K562 (cell line): ENCODE measurements at regions not wholly inside any gene's neighbourhood (a gene's known extent, or its start where the extent isn't known, plus 50 kb on each side); places are given as distances from the start of the nearest gene placed in this dataset.

Source experiments
- ATAC-seq: fragments of 200-7000 bp; cut with Tn5 transposase; 3 replicates; pipeline ENCODE4 v1.9.1; 2020; ENCODE audit warnings: moderate library complexity
- BruUV-seq: library from RNA; stranded (reverse); fragments of 400-500 nt; replicated peaks from 2 replicates; lab custom pipeline; 2021; lab: Mats Ljungman, UMichigan
- CTCF ChIA-PET: fragments of 300-600 bp; formaldehyde crosslinking; extraction: SDS; loops from one replicate; lab custom pipeline; 2021; ENCODE audit warnings: low intra/inter-chr PET ratio; lab: Yijun Ruan, JAX
- POLR2A ChIA-PET: fragments of 300-600, 350-650 bp; sonication (Branson Sonifier 250); formaldehyde crosslinking; extraction: SDS; loops from one replicate; lab custom pipeline; 2021; ENCODE audit warnings: antibody characterized with exemption, inconsistent platforms; lab: Yijun Ruan, JAX
- DNase-seq, 4 experiments: peaks; one replicate each; pipeline versions ENCODE4 v3.0.0 to v3.0.0-alpha.2; 2011 to 2018; ENCODE audit warnings: low spot score in 3 of 4, mixed read lengths in 3 of 4; ENCODE audit errors: extremely low read depth in 1 of 4
- FAIRE-seq: peaks from 2 replicates; lab custom pipeline; 2011; peaks lifted over from hg19 to GRCh38; lab: Jason Lieb, UNC
- H2AFZ ChIP-seq: 2 replicates; pipeline ENCODE4 v1.6.0; 2011; ENCODE audit warnings: low read depth, low read length, control low read depth, inconsistent platforms
- H3K27ac ChIP-seq: fragments of 200-600 bp; 3 replicates; pipeline ENCODE4 v1.8.0; 2011; ENCODE audit warnings: low read depth, mild to moderate bottlenecking, control low read depth, inconsistent platforms, low read length, moderate library complexity, mixed read lengths; ENCODE audit errors: extremely low read depth
- H3K27me3 ChIP-seq, 2 experiments: fragments of 300-600 bp in 1 of 2; 2 replicates in 1 of 2; 3 replicates in 1 of 2; pipeline versions ENCODE4 v1.6.0 to v1.8.0; 2011; ENCODE audit warnings: inconsistent platforms in 2 of 2, low read length in 2 of 2, mild to moderate bottlenecking in 1 of 2, mixed read lengths in 1 of 2, moderate library complexity in 1 of 2; ENCODE audit not compliant: control insufficient read depth in 2 of 2, insufficient read depth in 2 of 2
- H3K36me3 ChIP-seq: fragments of 300-600 bp; 3 replicates; pipeline ENCODE4 v1.8.0; 2011; ENCODE audit warnings: mild to moderate bottlenecking, low read length, inconsistent platforms; ENCODE audit not compliant: control insufficient read depth, insufficient read depth
- H3K4me1 ChIP-seq, 2 experiments: fragments of 200-600 bp in 1 of 2; replicated peaks in 1 of 2; 2 replicates in 1 of 2; 3 replicates in 1 of 2; pipeline versions ENCODE4 v1.5.1 to v1.8.0; 2011; ENCODE audit warnings: inconsistent platforms in 2 of 2, low read length in 2 of 2, mild to moderate bottlenecking in 1 of 2, mixed read lengths in 1 of 2, moderate library complexity in 1 of 2; ENCODE audit not compliant: control insufficient read depth in 2 of 2, insufficient read depth in 2 of 2
- H3K4me2 ChIP-seq: 2 replicates; pipeline ENCODE4 v1.6.1; 2011; ENCODE audit warnings: low read length, control low read depth, inconsistent platforms, mixed read lengths; ENCODE audit not compliant: insufficient read depth
- H3K4me3 ChIP-seq: fragments of 200-600 bp; sonication (generic), shearing (Covaris generic); 2 replicates; pipeline ENCODE4 v1.5.1; 2016; ENCODE audit warnings: control low read depth, inconsistent platforms
- H3K79me2 ChIP-seq: fragments of 200-600 bp; 3 replicates; pipeline ENCODE4 v1.8.0; 2011; ENCODE audit warnings: low read length, inconsistent platforms; ENCODE audit not compliant: control insufficient read depth, insufficient read depth
- H3K9ac ChIP-seq, 2 experiments: 2 replicates each; pipeline versions ENCODE4 v1.6.0 to v1.6.1; 2011; ENCODE audit warnings: low read depth in 2 of 2, low read length in 2 of 2, control low read depth in 1 of 2, inconsistent platforms in 1 of 2, mild to moderate bottlenecking in 1 of 2, mixed read lengths in 1 of 2; ENCODE audit not compliant: insufficient read depth in 1 of 2
- H3K9me1 ChIP-seq: one replicate; pipeline ENCODE4 v1.6.0; 2011; ENCODE audit warnings: inconsistent platforms, mild to moderate bottlenecking, low read length, moderate library complexity; ENCODE audit not compliant: control insufficient read depth, insufficient read depth
- H3K9me3 ChIP-seq: replicated peaks from 2 replicates; pipeline ENCODE4 v1.5.1; 2011; ENCODE audit warnings: low read depth, low read length, inconsistent platforms; ENCODE audit not compliant: control insufficient read depth, insufficient read depth
- H4K20me1 ChIP-seq: replicated peaks from 2 replicates; pipeline ENCODE4 v1.6.1; 2011; ENCODE audit warnings: low read length, inconsistent platforms, mixed read lengths; ENCODE audit not compliant: control insufficient read depth, insufficient read depth
- C11orf30 ChIP-seq: fragments of 450-650 bp; IDR thresholded peaks from 2 replicates; pipeline ENCODE4 v1.6.1; 2016; ENCODE audit warnings: low read depth, mild to moderate bottlenecking
- CEBPB ChIP-seq: fragments of 450-650 bp; IDR thresholded peaks from 2 replicates; pipeline ENCODE4 v1.6.1; 2016; ENCODE audit warnings: missing genetic modification characterization, missing compliant biosample characterization
- E2F8 ChIP-seq: fragments of 450-650 bp; IDR thresholded peaks from 2 replicates; pipeline ENCODE4 v1.7.1; 2018; ENCODE audit warnings: mild to moderate bottlenecking, low read depth; ENCODE audit not compliant: partially characterized antibody
- MAFF ChIP-seq: IDR thresholded peaks from 2 replicates; pipeline ENCODE4 v1.6.1; 2012; ENCODE audit warnings: low read length, improper control_type of control experiment
- MAFG ChIP-seq: fragments of 450-650 bp; conservative IDR thresholded peaks from 2 replicates; pipeline ENCODE4 v1.6.1; 2016; ENCODE audit warnings: missing genetic modification characterization, missing compliant biosample characterization
- MBD2 ChIP-seq: sonication (generic); IDR thresholded peaks from 2 replicates; pipeline ENCODE4 v1.6.1; 2016; ENCODE audit warnings: low read depth, borderline replicate concordance
- NFE2 ChIP-seq: IDR thresholded peaks from 2 replicates; pipeline ENCODE4 v1.6.1; 2014; ENCODE audit warnings: antibody characterized with exemption, low read depth
- NFE2L1 ChIP-seq: fragments of 450-650 bp; IDR thresholded peaks from 2 replicates; pipeline ENCODE4 v1.6.1; 2016; ENCODE audit warnings: missing genetic modification characterization, low read depth, mild to moderate bottlenecking, missing compliant biosample characterization, moderate library complexity, borderline replicate concordance
- ZNF316 ChIP-seq: fragments of 450-650 bp; IDR thresholded peaks from 2 replicates; pipeline ENCODE4 v1.6.1; 2016
- WGBS: fragments of 100-300 bp; shearing (Covaris generic); methylation state at CpG from one replicate; pipeline ENCODE4 v1.1.6; 2016; ENCODE audit warnings: low coverage, mixed read lengths; ENCODE audit not compliant: insufficient coverage; ENCODE audit errors: missing lambda C conversion rate; 5-methylcytosine and 5-hydroxymethylcytosine counted together
- in situ Hi-C: fragments of 300-500 bp; cut with MboI; formaldehyde crosslinking; loops from 4 replicates; pipeline ENCODE4 v1.15.0; 2018; ENCODE audit warnings: inconsistent platforms, mixed read lengths
- intact Hi-C: fragments of 100-400 bp; cut with micrococcal nuclease; formaldehyde crosslinking; loops from 2 replicates; pipeline ENCODE4 v1.14.2; 2022

GRCh38 chr19:28669804-28670203, 543.1 kb downstream of the UQCRFS1 start:
- Histone ChIP-seq H3K79me2 (no peaks in the 10 kb centered on the region), H3K9ac (no peak overlapping the region)
- no TSS peak for BruUV-seq
- no peak for ATAC-seq
- TF ChIP-seq MBD2 (no peak), NFE2L1 (tag) (peak; percentile 54), C11orf30 (0 out of 2 replicates have a peak, but pooled peaks have one; percentile 20), ZNF316 (peak; percentile 64), E2F8 (no peak), MAFG (tag) (peak; percentile 58), CEBPB (tag) (no peak), NFE2 (peak; percentile 58), MAFF (peak; percentile 48; the same call in 1 of the 2 replicates)
- TF ChIP-seq, all 486 proteins: peak for 6
- H4K20me1 ChIP-seq = no peaks in the 10 kb centered on the region
- H3K27ac ChIP-seq = no peak overlapping the region
- H3K9me3 ChIP-seq = peaks cover 11% of the 10 kb centered on the region
- WGBS = 45% methylated on average over 2 of the region's 2 CpGs
- no peaks in the 10 kb centered on the region for H3K27me3 ChIP-seq
- FAIRE-seq (no peak), DNase-seq (no peak)
- H3K36me3 ChIP-seq = no peaks in the 10 kb centered on the region
- intact Hi-C loops = no loop called here
- H3K4me2 ChIP-seq = no peak overlapping the region
- CTCF ChIA-PET = no interaction called here
- in situ Hi-C loops = no loop called here
- no peak overlapping the region for H2AFZ ChIP-seq
- no peaks in the 10 kb centered on the region for H3K4me1 ChIP-seq
- POLR2A ChIA-PET = interaction anchor here (0.8 kb wide), 1 partner anchor 216 kb away, joined by 3 read pairs; no protein-coding TSS in a partner anchor
- H3K9me1 ChIP-seq = no peaks in the 10 kb centered on the region
- no peak overlapping the region for H3K4me3 ChIP-seq
